RCC 7860 (cell line): ENCODE measurements at regions not wholly inside any gene's neighbourhood (a gene's known extent, or its start where the extent isn't known, plus 50 kb on each side); places are given as distances from the start of the nearest gene placed in this dataset.
"Not testable (repeated sequence)": the region's sequence is repeated elsewhere in the genome, so short reads cannot be mapped to it uniquely, and the experiment has no call there.

Source experiments
- DNase-seq: peaks from one replicate; pipeline ENCODE4 v3.0.0-alpha.2; 2015; ENCODE audit warnings: low spot score
- FAIRE-seq: peaks from 2 replicates; lab custom pipeline; 2012; peaks lifted over from hg19 to GRCh38; lab: Jason Lieb, UNC

- DNase-seq, FAIRE-seq: not testable (repeated sequence)
Measured at GRCh38 chrX:31014474-31014873, 57.4 kb downstream of the FTHL17 start.

DNA sequence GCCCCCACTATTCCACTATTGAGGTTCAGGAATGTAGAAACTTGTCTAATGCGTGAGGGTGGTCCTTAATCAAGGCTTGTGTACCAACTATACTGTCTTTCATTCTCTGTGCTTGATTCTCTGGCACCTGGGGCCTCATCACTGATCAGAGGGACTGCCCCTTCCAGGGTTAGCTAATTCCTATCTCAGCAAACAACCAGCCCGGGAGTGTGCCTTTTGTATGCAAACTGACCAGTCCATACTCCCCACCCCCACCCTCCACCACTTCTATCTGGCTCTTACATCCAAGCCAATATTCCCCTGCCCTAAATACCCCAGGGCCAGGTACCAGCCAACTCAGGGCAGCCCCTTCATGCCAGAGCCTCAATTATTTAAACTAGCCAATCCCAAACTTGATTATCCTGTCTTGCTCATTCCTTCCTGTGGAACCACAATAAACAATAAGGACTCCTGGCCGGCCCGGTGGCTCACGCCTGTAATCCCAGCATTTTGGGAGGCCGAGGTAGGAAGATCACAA, 59.3 kb downstream of the FTHL17 start:
- DNase-seq = no peak
- no peak for FAIRE-seq

GRCh38 chrX:31007321-31007720, 64.5 kb downstream of the FTHL17 start:
- DNase-seq (no peak), FAIRE-seq (no peak)

- FAIRE-seq (no peak), DNase-seq (no peak)
Measured at GRCh38 chrX:31006027-31006426, 65.8 kb downstream of the FTHL17 start.

- DNase-seq (no peak), FAIRE-seq (no peak)
Measured at GRCh38 chrX:30997411-30997810, 74.4 kb downstream of the FTHL17 start.

DNA sequence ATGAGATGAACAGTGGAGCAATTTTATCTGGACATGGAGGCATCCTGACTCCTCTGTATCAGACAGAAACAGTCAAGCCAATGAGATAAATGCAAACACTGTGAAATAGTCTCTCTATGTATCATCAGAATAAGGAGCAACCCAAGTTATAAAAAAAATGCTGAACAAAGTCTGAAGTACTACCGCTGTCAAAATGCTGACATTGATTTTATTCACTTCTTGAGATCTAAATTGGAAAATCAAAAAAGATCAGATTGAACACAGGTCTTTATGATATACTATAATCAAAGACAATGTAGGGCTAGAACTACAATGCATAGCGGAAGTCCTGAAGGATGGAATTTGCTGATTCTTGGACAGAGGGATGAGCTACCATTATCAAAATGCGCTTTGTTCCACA, 76.1 kb downstream of the FTHL17 start:
- FAIRE-seq (no peak), DNase-seq (no peak)

- FAIRE-seq (no peak), DNase-seq (no peak)
Measured at GRCh38 chrX:30995060-30995700, 76.7 kb downstream of the FTHL17 start.

DNA sequence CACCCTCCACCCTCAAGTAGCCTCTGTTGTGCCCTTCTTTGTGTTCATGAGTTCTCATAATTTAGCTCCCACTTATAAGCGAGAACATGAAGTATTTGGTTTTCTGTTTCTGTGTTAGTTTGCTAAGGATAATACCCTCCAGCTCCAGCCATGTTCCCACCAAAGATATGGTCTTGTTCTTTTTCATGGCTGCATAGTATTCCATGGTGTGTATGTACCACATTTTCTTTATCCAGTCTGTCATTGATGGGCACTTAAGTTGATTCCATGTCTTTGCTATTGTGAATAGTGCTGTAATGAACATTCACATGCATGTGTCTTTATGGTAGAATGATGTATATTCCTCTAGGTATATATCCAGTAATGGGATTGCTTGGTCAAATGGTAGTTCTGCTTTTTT, 77.8 kb downstream of the FTHL17 start:
- not testable (repeated sequence) for FAIRE-seq, DNase-seq

DNA sequence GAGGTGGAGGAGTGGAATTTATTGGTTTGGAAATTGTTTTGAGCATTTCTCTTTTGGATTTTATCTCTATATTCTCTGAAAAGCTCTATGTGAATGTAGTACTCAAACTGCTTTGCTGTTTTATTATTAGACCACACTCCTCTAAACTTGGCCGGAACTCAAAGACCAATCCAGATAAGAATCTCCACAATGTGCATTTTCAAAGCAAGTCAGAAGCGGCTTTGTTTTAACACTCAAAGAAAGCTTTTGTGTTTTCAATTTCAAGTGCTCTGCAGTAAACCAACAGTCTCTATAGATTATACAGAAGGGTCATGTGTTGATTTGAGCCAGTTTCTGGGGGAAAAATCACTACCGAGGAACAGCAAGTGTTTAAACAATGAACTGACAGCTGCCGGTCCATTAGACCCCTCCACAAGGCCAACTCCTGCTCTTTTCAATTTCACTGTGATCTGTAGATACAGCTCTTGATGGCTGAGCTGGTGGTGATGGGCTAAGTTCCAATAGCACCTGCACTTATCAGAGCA, 79.4 kb downstream of the FTHL17 start:
- no peak for FAIRE-seq
- no peak for DNase-seq

GRCh38 chrX:30990361-30990760, 81.5 kb downstream of the FTHL17 start:
- FAIRE-seq (no peak), DNase-seq (no peak)

DNA sequence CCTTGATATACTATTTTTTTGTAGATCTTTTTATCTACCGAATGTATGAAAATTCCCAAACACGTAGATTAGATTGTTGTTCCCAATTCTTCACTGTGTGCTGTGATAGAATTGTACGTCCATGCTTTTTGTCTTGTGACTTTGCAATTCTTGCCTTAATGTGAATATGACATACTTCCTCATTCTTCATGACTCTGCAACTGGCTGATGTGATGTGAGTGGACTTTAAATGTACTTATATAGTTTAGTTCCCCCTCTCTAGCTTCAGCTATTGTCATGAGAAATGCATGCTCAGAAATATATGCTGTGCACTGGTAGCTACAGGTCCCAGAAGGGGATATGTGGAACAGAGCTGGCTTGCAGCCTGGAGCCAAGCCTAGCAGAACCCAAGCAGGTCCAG, 89.4 kb downstream of the FTHL17 start:
- FAIRE-seq (no peak), DNase-seq (no peak)

GRCh38 chrX:30981968-30982367, 89.9 kb downstream of the FTHL17 start:
- FAIRE-seq (no peak), DNase-seq (no peak)

GRCh38 chrX:30979271-30979670, 90.2 kb upstream of the TAB3 start:
- DNase-seq (no peak), FAIRE-seq (no peak)

DNA sequence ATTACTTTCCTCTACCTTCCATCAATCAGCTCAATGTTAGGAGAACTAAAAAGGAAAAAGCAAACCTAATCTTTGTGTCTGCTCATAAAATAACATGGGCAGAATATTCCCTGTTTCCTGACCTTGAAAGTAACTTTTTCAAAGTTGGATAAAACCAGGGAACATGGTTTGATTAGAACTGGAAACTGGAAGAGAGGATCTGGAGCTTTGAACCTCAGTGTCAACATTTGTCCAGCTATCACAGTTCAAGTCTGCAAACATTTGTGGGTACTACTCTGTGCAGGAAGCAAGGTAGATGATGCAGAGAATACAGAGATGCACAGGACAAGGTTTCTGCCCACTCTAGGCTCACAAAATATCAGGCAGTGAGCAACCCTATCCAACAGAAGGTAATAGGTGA, 86.4 kb upstream of the TAB3 start:
- DNase-seq = no peak
- no peak for FAIRE-seq

DNA sequence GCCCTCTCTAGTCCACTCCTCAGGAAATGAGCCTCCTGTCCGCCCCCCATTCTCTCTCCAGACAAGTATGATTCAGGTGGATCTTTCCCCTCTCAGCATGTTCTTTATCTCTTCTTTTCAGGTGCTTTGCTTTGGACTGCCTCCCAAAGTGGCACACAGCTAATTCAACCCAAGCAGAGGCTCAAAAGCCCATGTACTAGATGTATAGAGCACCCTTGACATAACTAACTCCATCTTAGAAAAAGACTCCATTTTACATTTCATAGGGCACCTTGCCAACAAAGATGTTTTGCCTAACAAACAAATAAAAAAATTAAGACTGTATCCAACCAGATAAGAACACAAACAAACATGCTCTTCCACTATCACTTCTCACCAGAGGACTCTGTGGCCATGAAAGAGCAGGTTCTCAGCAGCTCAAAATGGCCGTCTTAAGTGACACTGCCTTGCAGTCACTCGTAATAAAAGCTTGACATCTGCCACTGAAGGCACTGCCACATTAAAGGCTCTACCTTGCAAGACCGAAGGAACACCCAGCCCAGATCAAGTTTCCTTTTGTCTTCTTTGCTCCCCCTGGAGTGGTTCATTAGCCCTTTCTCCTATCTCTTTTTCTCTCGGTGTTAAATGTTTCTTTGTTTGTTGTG, 84.9 kb upstream of the TAB3 start:
- FAIRE-seq (no peak), DNase-seq (no peak)

GRCh38 chrX:30971774-30972603, 82.9 kb upstream of the TAB3 start:
- peak; percentile 13 for DNase-seq
- no peak for FAIRE-seq

- DNase-seq = no peak
- FAIRE-seq = no peak
Measured at GRCh38 chrX:30967516-30967915, 78.5 kb upstream of the TAB3 start.

DNA sequence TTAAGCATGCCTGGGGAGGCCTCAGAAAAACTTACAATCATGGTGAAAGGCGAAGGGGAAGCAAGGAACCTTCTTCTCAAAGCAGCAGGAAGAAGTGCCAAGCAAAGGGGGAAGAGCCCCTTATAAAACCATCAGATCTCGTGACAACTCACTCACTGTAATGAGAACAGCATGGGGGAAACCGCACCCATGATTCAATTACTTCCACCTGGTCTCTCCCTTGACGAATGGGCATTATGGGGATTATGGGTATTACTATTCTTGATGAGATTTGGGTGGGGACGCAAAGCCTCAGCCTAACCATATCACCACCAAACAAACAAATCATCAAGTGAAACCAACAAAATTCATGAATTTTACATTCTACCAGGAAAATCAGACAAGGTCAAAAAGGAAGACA, 76.7 kb upstream of the TAB3 start:
- FAIRE-seq (no peak), DNase-seq (no peak)

GRCh38 chrX:30961387-30962174, 72.5 kb upstream of the TAB3 start:
- no peak for FAIRE-seq
- DNase-seq = no peak

DNA sequence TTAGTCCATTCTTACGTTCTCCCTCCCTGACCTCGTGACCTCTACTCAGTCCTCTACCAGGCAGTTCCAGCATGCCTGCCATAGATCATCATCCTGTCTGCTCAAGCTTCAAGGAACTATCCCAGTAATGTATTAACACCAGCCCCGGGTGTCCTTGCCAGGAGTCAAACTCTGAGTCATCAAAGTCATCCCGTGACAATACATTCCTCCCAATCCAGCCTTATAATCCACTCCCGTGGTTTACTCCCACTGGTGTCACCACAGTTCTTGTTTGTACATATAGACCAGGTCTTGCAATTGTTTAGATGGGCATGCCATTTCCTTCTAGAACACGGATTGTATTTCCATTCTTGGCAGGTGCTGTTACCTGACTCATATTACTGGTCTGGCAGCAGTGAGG, 68.7 kb upstream of the TAB3 start:
- DNase-seq = peak; percentile 81
- FAIRE-seq = peak; percentile 96

DNA sequence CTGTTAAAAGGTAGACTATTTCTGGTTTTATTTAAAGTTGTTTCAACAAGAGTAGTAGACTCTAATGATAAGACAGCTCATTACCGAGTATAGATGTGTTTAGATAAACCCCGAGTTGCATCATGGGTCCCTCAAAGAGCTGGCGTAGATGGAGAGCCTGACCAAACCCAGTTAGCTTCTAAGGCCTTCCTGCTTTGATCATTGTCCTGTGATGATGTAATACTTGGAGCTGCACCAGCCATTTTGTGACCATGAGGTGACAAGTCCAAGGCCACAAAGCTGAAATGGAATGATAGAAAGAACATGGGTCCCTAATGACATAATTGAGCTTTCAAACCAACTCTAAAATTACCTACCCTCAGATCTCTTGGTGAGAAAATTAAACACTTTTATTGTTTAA, 66.6 kb upstream of the TAB3 start:
- FAIRE-seq = no peak

More for the DNA sequence above, 66.6 kb upstream of the TAB3 start:
- no peak for DNase-seq
